OCI-LY3 (cell line): ENCODE measurements at regions not wholly inside any gene's neighbourhood (a gene's known extent, or its start where the extent isn't known, plus 50 kb on each side); places are given as distances from the start of the nearest gene placed in this dataset.

Experiments
- CTCF ChIP-seq: fragments of 200-600, 300-600 bp; sonication (generic); IDR thresholded peaks from 2 replicates; pipeline ENCODE4 v1.5.1; 2014; ENCODE audit warnings: antibody characterized with exemption, low read length, low read depth
- EZH2phosphoT487 ChIP-seq: fragments of 200-600 bp; shearing (Covaris generic); IDR thresholded peaks from 2 replicates; pipeline ENCODE4 v1.6.1; 2018; ENCODE audit warnings: antibody characterized with exemption, mixed run types, low read depth

GRCh38 chr6:8556370-8557013 is 121.1 kb upstream of the SLC35B3 start:
- TF ChIP-seq EZH2phosphoT487 (no peak), CTCF (no peak)
